ENCODE measurements at regions not wholly inside any gene's neighbourhood (a gene's known extent, or its start where the extent isn't known, plus 50 kb on each side); places are given as distances from the start of the nearest gene placed in this dataset.

GRCh38 chr6:12384357-12384912 lies 94.3 kb downstream of the EDN1 start:
- DNase-seq = no peak

- DNase-seq = no peak
Measured at GRCh38 chr6:12385316-12385715, 95.2 kb downstream of the EDN1 start.

GRCh38 chr6:12386816-12387215 lies 96.7 kb downstream of the EDN1 start:
- DNase-seq = no peak

- no peak for DNase-seq
Measured at GRCh38 chr6:12391472-12391871, 101.3 kb downstream of the EDN1 start.

GRCh38 chr6:12392490-12392889 lies 102.3 kb downstream of the EDN1 start:
- DNase-seq = no peak

- DNase-seq = no peak
Measured at GRCh38 chr6:12393100-12393499, 102.9 kb downstream of the EDN1 start.

GRCh38 chr6:12394170-12394569 lies 104.0 kb downstream of the EDN1 start:
- DNase-seq = no peak

- no peak for DNase-seq
Measured at GRCh38 chr6:12395898-12396297, 105.7 kb downstream of the EDN1 start.

- DNase-seq = no peak
Measured at GRCh38 chr6:12401200-12401599, 111.0 kb downstream of the EDN1 start.

GRCh38 chr6:12403201-12403826 lies 113.2 kb downstream of the EDN1 start:
- DNase-seq = no peak

- DNase-seq = no peak
Measured at GRCh38 chr6:12403947-12404647, 113.9 kb downstream of the EDN1 start.

- no peak for DNase-seq
Measured at GRCh38 chr6:12404651-12405050, 114.5 kb downstream of the EDN1 start.

GRCh38 chr6:12408752-12409151 lies 118.6 kb downstream of the EDN1 start:
- DNase-seq = no peak

GRCh38 chr6:12410946-12411345 lies 120.8 kb downstream of the EDN1 start:
- no peak for DNase-seq

- DNase-seq = no peak
Measured at GRCh38 chr6:12414096-12414675, 124.0 kb downstream of the EDN1 start.

GRCh38 chr6:12415980-12416598 lies 125.9 kb downstream of the EDN1 start:
- DNase-seq = no peak

GRCh38 chr6:12417191-12417590 lies 127.0 kb downstream of the EDN1 start:
- no peak for DNase-seq

GRCh38 chr6:12418946-12419345 lies 128.8 kb downstream of the EDN1 start:
- DNase-seq = no peak

GRCh38 chr6:12419631-12420272 lies 129.6 kb downstream of the EDN1 start:
- no peak for DNase-seq

- no peak for DNase-seq
Measured at GRCh38 chr6:12420626-12421025, 130.5 kb downstream of the EDN1 start.

- DNase-seq = no peak
Measured at GRCh38 chr6:12421596-12421995, 131.4 kb downstream of the EDN1 start.

GRCh38 chr6:12422848-12423247 lies 132.7 kb downstream of the EDN1 start:
- DNase-seq = peak; percentile 33

GRCh38 chr6:12423832-12424231 lies 133.7 kb downstream of the EDN1 start:
- DNase-seq = no peak
